ENCODE measurements at regions not wholly inside any gene's neighbourhood (a gene's known extent, or its start where the extent isn't known, plus 50 kb on each side); places are given as distances from the start of the nearest gene placed in this dataset.

DNA sequence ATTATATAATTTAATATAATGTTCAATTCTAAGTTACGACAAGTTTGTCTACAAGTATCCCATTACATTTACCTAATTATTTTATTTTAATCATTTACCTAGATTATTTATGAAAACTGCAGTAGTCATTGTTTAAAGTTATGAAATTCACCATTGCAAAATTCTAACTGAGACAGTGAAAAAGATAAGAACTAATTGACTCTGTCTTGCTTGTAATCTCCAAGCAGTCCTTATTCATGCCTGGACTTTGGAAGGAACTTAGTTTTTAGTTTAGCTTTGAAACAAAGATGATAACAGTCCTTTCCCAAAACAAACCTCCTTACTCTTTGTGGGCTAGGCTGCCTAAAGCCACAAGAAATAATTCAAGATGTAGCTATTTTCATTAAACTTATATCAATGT is 165.0 kb downstream of the SUCNR1 start:
- FAIRE-seq (no peak), DNase-seq (ENCODE audit: low read depth in 1 of 2, low spot score in 2 of 2) (no peak)
- H3K23ac ChIP-seq (ENCODE audit: insufficient read length), result no peak overlapping the region
- H3K4ac ChIP-seq (replicated peaks; ENCODE audit: insufficient read length, low read depth, low read length), result no peak overlapping the region
- H3K27ac ChIP-seq (ENCODE audit: low read depth, low read length), result no peak overlapping the region
- no peaks in the 10 kb centered on the region for H3K79me2 ChIP-seq (ENCODE audit: control insufficient read depth in 1 of 2, insufficient read depth in 2 of 2, low read length in 2 of 2)
- no peak overlapping the region for H2BK5ac ChIP-seq (ENCODE audit: low read depth, low read length)
- no peaks in the 10 kb centered on the region for H4K20me1 ChIP-seq (replicated peaks in 1 of 2; ENCODE audit: control insufficient read depth in 1 of 2, insufficient read depth in 2 of 2, low read length in 2 of 2)
- no peak overlapping the region for H3K14ac ChIP-seq (ENCODE audit: insufficient read length)
- H3K36me3 ChIP-seq (ENCODE audit: control insufficient read depth in 2 of 4, insufficient read depth in 4 of 4, low read length in 3 of 4), result no peaks in the 10 kb centered on the region; a peak in 1 of 8 replicates
- no peak overlapping the region for H2BK15ac ChIP-seq (ENCODE audit: low read length)
- no peak overlapping the region for H3K18ac ChIP-seq (ENCODE audit: extremely low read depth, low read length)
- H4K8ac ChIP-seq (ENCODE audit: extremely low read depth, insufficient read depth, low read length), result no peak overlapping the region
- H2BK12ac ChIP-seq (ENCODE audit: low read depth, low read length), result no peak overlapping the region
- no peak for TF ChIP-seq BCL11A (IDR thresholded peaks at IDR 0.05; ENCODE audit: low read depth in 2 of 2, low read length in 2 of 2)
- TF ChIP-seq, protein P1, sequence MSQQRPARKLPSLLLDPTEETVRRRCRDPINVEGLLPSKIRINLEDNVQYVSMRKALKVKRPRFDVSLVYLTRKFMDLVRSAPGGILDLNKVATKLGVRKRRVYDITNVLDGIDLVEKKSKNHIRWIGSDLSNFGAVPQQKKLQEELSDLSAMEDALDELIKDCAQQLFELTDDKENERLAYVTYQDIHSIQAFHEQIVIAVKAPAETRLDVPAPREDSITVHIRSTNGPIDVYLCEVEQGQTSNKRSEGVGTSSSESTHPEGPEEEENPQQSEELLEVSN (IDR thresholded peaks at IDR 0.05), result no peak
- TF ChIP-seq JUN (IDR thresholded peaks at IDR 0.05; ENCODE audit: low read depth, low read length), result no peak
- H3K4me1 ChIP-seq (replicated peaks in 1 of 4; ENCODE audit: control insufficient read depth in 3 of 4, insufficient read depth in 4 of 4, low read length in 3 of 4), result no peaks in the 10 kb centered on the region
- CTCF ChIA-PET (ENCODE audit: partially characterized antibody), result no interaction called here
- no peak overlapping the region for H3K56ac ChIP-seq (replicated peaks; ENCODE audit: insufficient read length, low read depth, low read length)
- H3K23me2 ChIP-seq (ENCODE audit: low read depth, low read length), result no peaks in the 10 kb centered on the region
- no peaks in the 10 kb centered on the region for H3K79me1 ChIP-seq (ENCODE audit: low read depth, low read length)
- H4K91ac ChIP-seq (replicated peaks; ENCODE audit: insufficient read length, low read length), result no peak overlapping the region
- no peak overlapping the region for H2AFZ ChIP-seq (ENCODE audit: low read length)
- H3K4me3 ChIP-seq (ENCODE audit: extremely low read depth in 1 of 4, insufficient read depth in 2 of 4, low read depth in 3 of 4, low read length in 4 of 4), result no peak overlapping the region
- H3K9ac ChIP-seq (replicated peaks in 1 of 4; ENCODE audit: extremely low read depth in 1 of 4, low read depth in 3 of 4, low read length in 3 of 4), result no peak overlapping the region
- WGBS, 2 experiments (ENCODE audit: extremely low coverage in 1 of 2, insufficient coverage in 1 of 2, insufficient read length in 1 of 2, insufficient replicate concordance in 2 of 2, low coverage in 1 of 2, low lambda C conversion rate in 2 of 2, missing lambda C conversion rate in 1 of 2), result 100% methylated on average over 1 of the region's 1 CpG; no CpG with 5 or more reads in 1 of the 2 experiments
- no peak overlapping the region for H4K5ac ChIP-seq (ENCODE audit: insufficient read length, low read depth, low read length)
- no peak overlapping the region for H3K4me2 ChIP-seq (ENCODE audit: insufficient read depth in 1 of 2, low read depth in 2 of 2, low read length in 2 of 2)
- peaks cover 22 to 24% of the 10 kb centered on the region in 2 experiments; a peak in 3 of 4 replicates for H3K9me3 ChIP-seq (ENCODE audit: insufficient read depth in 2 of 2, low read depth in 1 of 2, low read length in 1 of 2)
- POLR2A ChIA-PET (ENCODE audit: partially characterized antibody), result no interaction called here
- no peaks in the 10 kb centered on the region for H3K27me3 ChIP-seq (replicated peaks in 1 of 4; ENCODE audit: control insufficient read depth in 3 of 4, extremely low read depth in 1 of 4, insufficient read depth in 3 of 4, low read length in 3 of 4)
- no peak overlapping the region for H2BK20ac ChIP-seq (ENCODE audit: low read length)
- no peak overlapping the region for H2AK5ac ChIP-seq (ENCODE audit: low read depth, low read length)
- H2BK120ac ChIP-seq (replicated peaks; ENCODE audit: low read depth, low read length), result no peak overlapping the region
